ENCODE measurements at regions not wholly inside any gene's neighbourhood (a gene's known extent, or its start where the extent isn't known, plus 50 kb on each side); places are given as distances from the start of the nearest gene placed in this dataset.

- Histone ChIP-seq H4K20me1 (no peaks in the 10 kb centered on the region), H3K9ac (no peak overlapping the region), H3K9me3 (replicated peaks in 1 of 11) (peaks cover 0 to 7% (median under 1%) of the 10 kb centered on the region in 11 experiments; a peak in 4 of 22 replicates), H3K4me3 (no peak overlapping the region), H3K27ac (no peak overlapping the region), H3K27me3 (no peaks in the 10 kb centered on the region), H3K4me1 (peaks cover 0 to 23% (median 10%) of the 10 kb centered on the region in 10 experiments; a peak in 11 of 20 replicates), H3K36me3 (no peaks in the 10 kb centered on the region), H3K4me2 (no peak overlapping the region)
- no peak for TF ChIP-seq Cebpa-rat (IDR thresholded peaks at IDR 0.05)
Measured at GRCh38 chr10:118867768-118868167, 113.0 kb upstream of the CACUL1 start.

DNA sequence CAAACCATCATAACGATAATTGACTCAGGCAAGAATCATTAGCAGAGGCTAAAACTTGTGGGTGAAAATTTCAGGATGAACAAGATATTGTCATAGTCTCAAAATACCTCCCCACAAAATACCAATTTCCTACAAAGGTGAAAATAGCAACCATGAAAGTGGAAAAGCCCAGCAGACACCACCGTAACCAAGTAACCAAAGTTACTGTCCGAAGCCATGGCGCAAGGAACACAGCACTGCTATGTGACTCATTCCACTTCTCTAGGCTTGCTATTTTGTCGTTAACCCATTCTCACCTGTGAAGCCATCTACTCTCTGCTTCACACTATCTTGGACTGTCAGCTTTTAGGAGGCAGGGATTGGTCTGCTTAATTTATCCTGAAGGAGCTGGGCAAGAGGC, 113.8 kb upstream of the CACUL1 start:
- no peak overlapping the region for H3K4me2 ChIP-seq

DNA sequence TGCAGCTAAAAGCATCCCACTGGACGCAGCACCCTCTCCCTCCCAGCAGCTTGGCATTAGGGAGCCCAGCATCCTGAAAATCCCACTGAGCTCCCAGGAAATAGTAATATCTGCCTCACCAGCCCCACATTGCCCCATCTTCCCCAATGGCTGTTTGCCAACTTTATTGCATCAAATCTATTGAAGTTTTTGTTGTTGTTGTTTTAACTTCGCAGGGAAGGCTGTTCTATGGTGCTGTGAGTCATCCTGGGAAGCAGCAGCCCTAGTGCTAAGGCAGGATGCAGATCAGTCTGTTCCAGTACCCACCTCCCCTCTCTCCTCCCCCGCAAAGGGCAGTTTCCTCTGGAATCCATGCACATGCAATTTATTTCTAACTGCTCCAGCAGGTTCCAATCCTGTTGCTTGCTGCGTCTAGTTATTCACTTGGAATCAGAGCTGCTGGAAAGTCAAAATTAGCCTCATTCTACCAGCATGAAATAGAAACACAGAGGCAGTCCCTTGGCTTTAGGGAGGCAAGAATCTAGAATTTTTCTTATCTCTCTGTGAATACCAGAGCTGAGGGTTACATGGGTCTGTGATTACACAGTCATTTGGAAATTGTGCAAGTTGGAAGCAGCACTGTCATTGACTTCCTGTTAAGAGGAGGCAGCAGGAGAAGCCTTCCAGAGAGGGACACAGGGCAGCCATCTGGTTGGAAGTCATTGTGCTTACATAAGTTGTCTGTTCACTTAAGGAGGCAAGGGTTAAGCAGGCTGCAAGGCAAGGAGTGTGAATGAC, 115.9 kb upstream of the CACUL1 start:
- peak in 6 of 11 experiments; percentile 39 to 67 (median 48); a peak in 5 of 22 replicates for TF ChIP-seq Cebpa-rat (IDR thresholded peaks at IDR 0.05)
- H3K36me3 ChIP-seq, result no peaks in the 10 kb centered on the region
- H3K27ac ChIP-seq, result peak overlapping the region in 7 of 11 experiments; percentile 0 to 74 (median 55); a peak in 10 of 22 replicates
- H3K4me2 ChIP-seq, result peak overlapping the region in 8 of 11 experiments; percentile 5 to 79 (median 60); a peak in 13 of 22 replicates
- no peaks in the 10 kb centered on the region for H3K27me3 ChIP-seq
- H3K4me3 ChIP-seq, result no peak overlapping the region
- H3K9me3 ChIP-seq (replicated peaks in 1 of 11), result peaks cover 0 to 2% (median 0%) of the 10 kb centered on the region in 11 experiments; a peak in 4 of 22 replicates
- H3K4me1 ChIP-seq, result peaks cover 0 to 23% (median 10%) of the 10 kb centered on the region in 10 experiments; a peak in 11 of 20 replicates
- H4K20me1 ChIP-seq, result no peaks in the 10 kb centered on the region
- H3K9ac ChIP-seq, result peak overlapping the region in 4 of 11 experiments; percentile 15 to 55 (median 23); a peak in 5 of 22 replicates

More for the DNA sequence above, 113.8 kb upstream of the CACUL1 start:
- no peak for TF ChIP-seq Cebpa-rat (IDR thresholded peaks at IDR 0.05)
- peaks cover 0 to 23% (median 10%) of the 10 kb centered on the region in 10 experiments; a peak in 11 of 20 replicates for H3K4me1 ChIP-seq
- H3K36me3 ChIP-seq, result no peaks in the 10 kb centered on the region
- no peaks in the 10 kb centered on the region for H4K20me1 ChIP-seq
- no peaks in the 10 kb centered on the region for H3K27me3 ChIP-seq
- peaks cover 0 to 4% (median 0%) of the 10 kb centered on the region in 11 experiments; a peak in 2 of 22 replicates for H3K9me3 ChIP-seq (replicated peaks in 1 of 11)
- H3K9ac ChIP-seq, result no peak overlapping the region
- no peak overlapping the region for H3K4me3 ChIP-seq
- no peak overlapping the region for H3K27ac ChIP-seq

- Histone ChIP-seq H3K9me3 (replicated peaks in 1 of 11) (peaks cover 2 to 9% (median 7%) of the 10 kb centered on the region in 11 experiments; a peak in 19 of 22 replicates), H3K36me3 (no peaks in the 10 kb centered on the region), H3K4me3 (no peak overlapping the region), H3K4me1 (peaks cover 0 to 23% (median 10%) of the 10 kb centered on the region in 10 experiments; a peak in 11 of 20 replicates), H4K20me1 (no peaks in the 10 kb centered on the region), H3K4me2 (peak overlapping the region in 6 of 11 experiments; percentile 5 to 79 (median 64); a peak in 11 of 22 replicates), H3K9ac (peak overlapping the region in 1 of 11 experiments; percentile 55; a peak in 2 of 22 replicates), H3K27me3 (no peaks in the 10 kb centered on the region), H3K27ac (peak overlapping the region in 5 of 11 experiments; percentile 33 to 74 (median 56); a peak in 8 of 22 replicates)
- peak in 1 of 11 experiments; percentile 2; a peak in 1 of 22 replicates for TF ChIP-seq Cebpa-rat (IDR thresholded peaks at IDR 0.05)
Measured at GRCh38 chr10:118871244-118871865, 116.6 kb upstream of the CACUL1 start.

GRCh38 chr10:118873091-118873737, 118.4 kb upstream of the CACUL1 start:
- peaks cover 5 to 17% (median 11%) of the 10 kb centered on the region in 11 experiments; a peak in 19 of 22 replicates for H3K9me3 ChIP-seq (replicated peaks in 1 of 11)
- H3K4me2 ChIP-seq, result no peak overlapping the region
- no peak overlapping the region for H3K27ac ChIP-seq
- no peaks in the 10 kb centered on the region for H4K20me1 ChIP-seq
- H3K36me3 ChIP-seq, result no peaks in the 10 kb centered on the region
- no peak overlapping the region for H3K9ac ChIP-seq
- TF ChIP-seq Cebpa-rat (IDR thresholded peaks at IDR 0.05), result no peak
- H3K4me3 ChIP-seq, result no peak overlapping the region
- no peaks in the 10 kb centered on the region for H3K27me3 ChIP-seq
- H3K4me1 ChIP-seq, result peaks cover 0 to 23% (median 10%) of the 10 kb centered on the region in 10 experiments; a peak in 11 of 20 replicates

- Histone ChIP-seq H3K4me3 (no peak overlapping the region), H3K4me2 (no peak overlapping the region), H3K4me1 (peaks cover 0 to 23% (median 10%) of the 10 kb centered on the region in 10 experiments; a peak in 11 of 20 replicates), H3K27ac (no peak overlapping the region), H4K20me1 (no peaks in the 10 kb centered on the region), H3K9ac (no peak overlapping the region), H3K36me3 (no peaks in the 10 kb centered on the region), H3K9me3 (replicated peaks in 1 of 11) (peaks cover 5 to 17% (median 11%) of the 10 kb centered on the region in 11 experiments; a peak in 19 of 22 replicates), H3K27me3 (no peaks in the 10 kb centered on the region)
- no peak for TF ChIP-seq Cebpa-rat (IDR thresholded peaks at IDR 0.05)
Measured at GRCh38 chr10:118873738-118874105, 119.0 kb upstream of the CACUL1 start.

DNA sequence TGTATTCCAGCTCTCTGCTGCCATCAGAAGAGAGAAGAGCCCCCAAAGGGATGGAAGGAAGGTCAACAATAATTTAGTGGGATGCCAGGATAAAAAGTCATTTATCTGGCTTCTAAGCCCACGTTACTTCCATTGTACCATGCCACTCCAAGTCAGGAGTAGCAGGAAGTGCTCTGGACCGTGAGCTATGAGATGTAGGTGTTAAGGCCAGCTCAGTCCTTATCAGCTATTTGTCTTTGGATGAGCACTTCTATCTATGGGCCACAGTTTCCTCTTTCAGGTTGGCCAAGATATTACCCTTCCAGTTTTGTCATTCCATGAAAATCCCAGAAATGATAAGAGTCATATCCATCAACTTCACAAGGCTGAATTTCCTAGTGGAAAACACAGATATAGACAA, 119.4 kb upstream of the CACUL1 start:
- Histone ChIP-seq H4K20me1 (no peaks in the 10 kb centered on the region), H3K9me3 (replicated peaks in 1 of 11) (peaks cover 5 to 17% (median 11%) of the 10 kb centered on the region in 11 experiments; a peak in 19 of 22 replicates)
- TF ChIP-seq Cebpa-rat (IDR thresholded peaks at IDR 0.05), result no peak

DNA sequence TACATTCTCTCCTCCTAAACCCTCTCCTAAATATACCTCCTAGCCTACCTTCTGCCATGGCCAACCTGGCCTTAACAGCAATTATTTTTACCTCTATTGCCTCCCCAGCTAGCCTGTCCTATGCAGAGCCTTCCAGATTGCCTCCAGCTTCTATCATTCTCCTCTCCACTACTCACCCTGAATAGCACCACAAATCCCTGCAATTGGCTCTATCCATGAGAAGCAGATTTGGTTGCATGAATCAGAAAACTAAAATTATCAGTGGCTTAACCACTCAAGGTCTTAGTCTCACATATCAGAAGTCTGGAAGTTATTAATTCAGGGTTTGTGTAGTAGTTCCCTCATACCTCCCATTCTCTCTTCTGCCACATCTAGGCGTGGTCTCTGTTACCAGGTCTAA, 120.3 kb upstream of the CACUL1 start:
- peaks cover 5 to 17% (median 11%) of the 10 kb centered on the region in 11 experiments; a peak in 19 of 22 replicates for H3K9me3 ChIP-seq (replicated peaks in 1 of 11)
- no peaks in the 10 kb centered on the region for H4K20me1 ChIP-seq
- H3K4me2 ChIP-seq, result no peak overlapping the region
- H3K4me3 ChIP-seq, result no peak overlapping the region
- no peak overlapping the region for H3K27ac ChIP-seq
- H3K9ac ChIP-seq, result no peak overlapping the region
- H3K4me1 ChIP-seq, result peaks cover 0 to 17% (median 9%) of the 10 kb centered on the region in 10 experiments; a peak in 11 of 20 replicates
- no peaks in the 10 kb centered on the region for H3K36me3 ChIP-seq
- TF ChIP-seq Cebpa-rat (IDR thresholded peaks at IDR 0.05), result no peak
- H3K27me3 ChIP-seq, result no peaks in the 10 kb centered on the region

More for the DNA sequence above, 119.4 kb upstream of the CACUL1 start:
- Histone ChIP-seq H3K27ac (no peak overlapping the region), H3K4me3 (no peak overlapping the region), H3K4me1 (peaks cover 0 to 23% (median 10%) of the 10 kb centered on the region in 10 experiments; a peak in 11 of 20 replicates), H3K4me2 (no peak overlapping the region), H3K9ac (no peak overlapping the region), H3K27me3 (no peaks in the 10 kb centered on the region), H3K36me3 (no peaks in the 10 kb centered on the region)

Measured in BLaER1 treated with 17β-estradiol and CSF1 and Interleukin-3, amounts not matched to agents 10 nM and 100 nM (cell line).